Right atrium auricular region (tissue), 2 donors: ENCODE measurements at regions not wholly inside any gene's neighbourhood (a gene's known extent, or its start where the extent isn't known, plus 50 kb on each side); places are given as distances from the start of the nearest gene placed in this dataset.
"Not testable (repeated sequence)": the region's sequence is repeated elsewhere in the genome, so short reads cannot be mapped to it uniquely, and the experiment has no call there.

ENCODE experiments used
- DNase-seq: peaks from one replicate; pipeline ENCODE4 v3.0.0-alpha.2; 2019; ENCODE audit warnings: low spot score
- H3K27ac ChIP-seq, 2 donors: fragments of 200-600 bp; sonication (generic); 1 replicate in 1 of 2; 2 replicates in 1 of 2; pipeline ENCODE4 v1.5.1; 2016 to 2019
- H3K27me3 ChIP-seq, 2 donors: fragments of 200-600 bp; sonication (generic); one replicate each; pipeline versions ENCODE4 v1.5.1 to v1.6.0; 2017 to 2019
- H3K36me3 ChIP-seq: fragments of 200-600 bp; sonication (generic); one replicate; pipeline ENCODE4 v1.5.1; 2016
- H3K4me1 ChIP-seq, 2 donors: fragments of 200-600 bp; sonication (generic); one replicate each; pipeline versions ENCODE4 v1.5.1 to v1.6.0; 2017 to 2019
- H3K4me3 ChIP-seq, 2 donors: fragments of 200-600 bp; sonication (generic); 1 replicate in 1 of 2; 2 replicates in 1 of 2; pipeline ENCODE4 v1.5.1; 2017 to 2019; ENCODE audit warnings: mild to moderate bottlenecking in 1 of 2, moderate library complexity in 1 of 2
- H3K9me3 ChIP-seq, 2 donors: fragments of 200-600 bp; sonication (generic); one replicate each; pipeline ENCODE4 v1.5.1; 2019
- TF ChIP-seq, protein P1 (sequence below), 2 donors: fragments of 200-600 bp; sonication (generic); IDR thresholded peaks; one replicate each; pipeline ENCODE4 v1.5.1; 2019; ENCODE audit warnings: antibody characterized with exemption in 2 of 2

GRCh38 chr14:71355324-71356201 is 448.3 kb downstream of the PCNX1 start:
- Histone ChIP-seq H3K9me3 (no peaks in the 10 kb centered on the region), H3K4me1 (peaks cover 0 to 17% of the 10 kb centered on the region in 2 donors), H3K36me3 (no peaks in the 10 kb centered on the region), H3K4me3 (no peak overlapping the region), H3K27me3 (no peaks in the 10 kb centered on the region), H3K27ac (peak overlapping the region in 1 of 2 donors; percentile 53)
- no peak for DNase-seq
- TF ChIP-seq, protein P1, sequence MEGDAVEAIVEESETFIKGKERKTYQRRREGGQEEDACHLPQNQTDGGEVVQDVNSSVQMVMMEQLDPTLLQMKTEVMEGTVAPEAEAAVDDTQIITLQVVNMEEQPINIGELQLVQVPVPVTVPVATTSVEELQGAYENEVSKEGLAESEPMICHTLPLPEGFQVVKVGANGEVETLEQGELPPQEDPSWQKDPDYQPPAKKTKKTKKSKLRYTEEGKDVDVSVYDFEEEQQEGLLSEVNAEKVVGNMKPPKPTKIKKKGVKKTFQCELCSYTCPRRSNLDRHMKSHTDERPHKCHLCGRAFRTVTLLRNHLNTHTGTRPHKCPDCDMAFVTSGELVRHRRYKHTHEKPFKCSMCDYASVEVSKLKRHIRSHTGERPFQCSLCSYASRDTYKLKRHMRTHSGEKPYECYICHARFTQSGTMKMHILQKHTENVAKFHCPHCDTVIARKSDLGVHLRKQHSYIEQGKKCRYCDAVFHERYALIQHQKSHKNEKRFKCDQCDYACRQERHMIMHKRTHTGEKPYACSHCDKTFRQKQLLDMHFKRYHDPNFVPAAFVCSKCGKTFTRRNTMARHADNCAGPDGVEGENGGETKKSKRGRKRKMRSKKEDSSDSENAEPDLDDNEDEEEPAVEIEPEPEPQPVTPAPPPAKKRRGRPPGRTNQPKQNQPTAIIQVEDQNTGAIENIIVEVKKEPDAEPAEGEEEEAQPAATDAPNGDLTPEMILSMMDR (IDR thresholded peaks at IDR 0.05) = no peak

- TF ChIP-seq, protein P1 (IDR thresholded peaks at IDR 0.05) = no peak
- H3K27ac ChIP-seq = no peak overlapping the region
- no peaks in the 10 kb centered on the region for H3K9me3 ChIP-seq
- H3K4me1 ChIP-seq = peaks cover 0 to 26% of the 10 kb centered on the region in 2 donors
- no peaks in the 10 kb centered on the region for H3K36me3 ChIP-seq
- DNase-seq = no peak
- no peaks in the 10 kb centered on the region for H3K27me3 ChIP-seq
- no peak overlapping the region for H3K4me3 ChIP-seq
These were observed 451.1 kb downstream of the PCNX1 start for GRCh38 chr14:71358209-71358931.

- DNase-seq, H3K4me3 ChIP-seq, H3K9me3 ChIP-seq, H3K36me3 ChIP-seq, H3K27ac ChIP-seq, H3K27me3 ChIP-seq: not testable (repeated sequence)
- peaks cover 0 to 29% of the 10 kb centered on the region in 2 donors for H3K4me1 ChIP-seq
These were observed 451.7 kb downstream of the PCNX1 start for GRCh38 chr14:71358932-71359421.

DNA sequence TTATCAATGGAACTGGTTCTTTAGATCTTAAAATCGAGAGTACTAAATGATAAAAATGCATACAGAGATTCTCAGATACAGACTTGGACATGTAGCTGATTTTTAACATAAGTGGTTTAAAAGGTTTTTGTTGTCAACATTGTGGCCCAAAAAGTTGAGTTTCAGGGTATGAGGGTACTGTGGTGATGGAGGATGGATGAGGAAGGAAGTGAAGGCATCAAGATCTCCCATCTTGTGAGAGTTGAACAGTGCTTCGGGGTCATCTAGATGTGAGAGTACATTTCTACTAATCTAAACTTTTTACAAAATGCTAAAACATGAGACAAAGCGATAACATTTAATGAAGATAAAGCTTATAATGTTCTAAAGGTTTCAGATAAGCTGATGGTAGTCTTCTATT is 452.6 kb downstream of the PCNX1 start:
- Histone ChIP-seq H3K27me3 (no peaks in the 10 kb centered on the region), H3K9me3 (no peaks in the 10 kb centered on the region), H3K4me3 (no peak overlapping the region), H3K36me3 (no peaks in the 10 kb centered on the region), H3K27ac (no peak overlapping the region), H3K4me1 (peaks cover 0 to 26% of the 10 kb centered on the region in 2 donors)
- DNase-seq = no peak
- TF ChIP-seq, protein P1 (IDR thresholded peaks at IDR 0.05) = no peak

DNA sequence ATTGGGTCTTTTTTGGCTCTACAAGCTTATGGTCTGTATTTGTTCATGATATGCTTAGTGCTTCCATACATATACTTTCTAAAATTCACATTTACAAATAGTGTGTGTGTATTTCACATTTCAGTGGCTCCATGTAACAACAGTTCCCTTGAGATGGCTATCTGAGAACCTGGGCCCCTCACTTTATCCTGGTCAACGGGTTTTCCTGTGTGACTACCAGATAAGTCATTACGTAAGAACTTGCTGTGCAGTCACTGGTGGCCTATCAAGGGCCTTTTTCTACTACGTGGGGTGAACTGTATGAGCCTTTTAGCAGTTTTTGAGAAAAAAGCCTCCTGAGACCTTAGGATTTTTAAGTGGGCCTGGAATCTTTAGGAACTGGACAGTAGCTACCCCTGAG is 454.1 kb downstream of the PCNX1 start:
- no peaks in the 10 kb centered on the region for H3K36me3 ChIP-seq
- H3K27me3 ChIP-seq = no peaks in the 10 kb centered on the region
- TF ChIP-seq, protein P1 (IDR thresholded peaks at IDR 0.05) = no peak
- H3K4me3 ChIP-seq = no peak overlapping the region
- peaks cover 0 to 12% of the 10 kb centered on the region in 2 donors for H3K4me1 ChIP-seq
- H3K27ac ChIP-seq = peak overlapping the region in 1 of 2 donors; percentile 27
- no peaks in the 10 kb centered on the region for H3K9me3 ChIP-seq
- DNase-seq = no peak

- no peaks in the 10 kb centered on the region for H3K27me3 ChIP-seq
- DNase-seq = no peak
- H3K27ac ChIP-seq = no peak overlapping the region
- no peaks in the 10 kb centered on the region for H3K36me3 ChIP-seq
- peaks cover 0 to 12% of the 10 kb centered on the region in 2 donors for H3K4me1 ChIP-seq
- no peak overlapping the region for H3K4me3 ChIP-seq
- TF ChIP-seq, protein P1 (IDR thresholded peaks at IDR 0.05) = no peak
- H3K9me3 ChIP-seq = no peaks in the 10 kb centered on the region
These were observed 454.6 kb downstream of the PCNX1 start for GRCh38 chr14:71361874-71362273.
